Sigmoid colon (tissue), 4 donors: ENCODE measurements at regions not wholly inside any gene's neighbourhood (a gene's known extent, or its start where the extent isn't known, plus 50 kb on each side); places are given as distances from the start of the nearest gene placed in this dataset.
"Not testable (repeated sequence)": the region's sequence is repeated elsewhere in the genome, so short reads cannot be mapped to it uniquely, and the experiment has no call there.

ENCODE experiments used
- CTCF ChIP-seq, 4 experiments: fragments of 450-650 bp in 3 of 4; fragments of 200-600 bp in 1 of 4; IDR thresholded peaks; one replicate each; pipeline ENCODE4 v1.5.1; 2016 to 2019; ENCODE audit warnings: antibody characterized with exemption in 4 of 4, mild to moderate bottlenecking in 3 of 4, moderate library complexity in 2 of 4
- EP300 ChIP-seq, 4 donors: sonication (generic); formaldehyde crosslinking; IDR thresholded peaks; one replicate each; pipeline ENCODE4 v1.6.1; 2017; ENCODE audit warnings: antibody characterized with exemption in 4 of 4
- POLR2A ChIP-seq, 2 donors: fragments of 450-650 bp; IDR thresholded peaks; one replicate each; pipeline ENCODE4 v1.6.1; 2016; ENCODE audit warnings: antibody characterized with exemption in 2 of 2, mild to moderate bottlenecking in 2 of 2, moderate library complexity in 2 of 2

DNA sequence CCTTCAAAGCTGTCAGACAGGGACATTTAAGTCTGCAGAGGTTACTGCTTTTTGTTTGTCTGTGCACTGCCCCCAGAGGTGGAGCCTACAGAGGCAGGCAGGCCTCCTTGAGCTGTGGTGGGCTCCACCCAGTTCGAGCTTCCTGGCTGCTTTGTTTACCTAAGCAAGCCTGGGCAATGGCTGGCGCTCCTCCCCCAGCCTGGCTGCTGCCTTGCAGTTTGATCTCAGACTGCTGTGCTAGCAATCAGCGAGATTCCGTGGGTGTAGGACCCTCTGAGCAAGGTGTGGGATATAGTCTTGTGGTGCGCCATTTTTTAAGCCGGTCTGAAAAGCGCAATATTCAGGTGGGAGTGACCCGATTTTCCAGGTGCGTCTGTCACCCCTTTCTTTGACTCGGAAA, 166.4 kb downstream of the SHCBP1 start:
- TF ChIP-seq POLR2A, EP300, CTCF (IDR thresholded peaks at IDR 0.05): not testable (repeated sequence)
